HK-2 (cell line): ENCODE measurements at regions not wholly inside any gene's neighbourhood (a gene's known extent, or its start where the extent isn't known, plus 50 kb on each side); places are given as distances from the start of the nearest gene placed in this dataset.
"Not testable (repeated sequence)": the region's sequence is repeated elsewhere in the genome, so short reads cannot be mapped to it uniquely, and the experiment has no call there.

ENCODE experiments used
- DNase-seq: peaks from one replicate; pipeline ENCODE4 v3.0.0-alpha.2; 2018; ENCODE audit not compliant: unreplicated experiment

- DNase-seq, result no peak
Observed at GRCh38 chr2:175829741-175830140, 172.3 kb downstream of the LNPK start.

- no peak for DNase-seq
Observed at GRCh38 chr2:175827856-175828255, 174.2 kb downstream of the LNPK start.

- DNase-seq, result no peak
Observed at GRCh38 chr2:175824243-175824642, 177.8 kb downstream of the LNPK start.

GRCh38 chr2:175823707-175824073 is 178.4 kb downstream of the LNPK start:
- no peak for DNase-seq

DNA sequence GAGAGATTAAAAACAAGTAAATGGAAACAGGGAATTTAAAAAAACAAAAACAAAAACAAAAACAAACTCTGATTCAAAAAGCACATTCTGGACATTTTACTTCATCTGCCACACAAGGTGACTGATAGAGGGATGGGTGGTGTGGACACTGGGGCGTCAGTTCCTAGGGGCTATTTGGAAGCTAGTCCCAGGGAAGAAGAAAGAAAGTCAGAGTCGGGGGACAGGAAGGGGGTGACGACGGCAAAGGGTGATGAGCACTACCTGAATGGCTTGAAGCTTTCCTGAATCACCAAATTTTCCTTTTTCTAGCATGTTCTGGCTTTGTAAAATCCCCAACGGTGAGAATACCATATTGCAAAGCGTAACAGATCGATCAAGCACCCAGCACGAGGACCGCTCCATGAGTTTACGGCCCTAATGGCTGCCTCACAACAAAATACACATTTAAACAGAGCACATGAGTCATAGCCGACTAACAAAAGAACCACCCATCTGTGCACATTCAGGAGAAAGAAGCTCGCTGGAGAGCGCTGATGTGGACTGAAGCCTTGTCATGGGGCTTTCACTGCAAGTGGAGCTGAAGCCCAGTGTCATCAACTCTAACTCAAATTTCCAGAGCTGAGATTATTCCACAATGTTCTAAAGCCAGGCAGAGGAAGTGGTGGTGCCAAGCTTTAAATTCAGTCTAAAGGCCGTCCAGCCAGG is 178.9 kb downstream of the LNPK start:
- DNase-seq, result no peak

- DNase-seq, result no peak
Observed at GRCh38 chr2:175817221-175817620, 184.8 kb downstream of the LNPK start.

DNA sequence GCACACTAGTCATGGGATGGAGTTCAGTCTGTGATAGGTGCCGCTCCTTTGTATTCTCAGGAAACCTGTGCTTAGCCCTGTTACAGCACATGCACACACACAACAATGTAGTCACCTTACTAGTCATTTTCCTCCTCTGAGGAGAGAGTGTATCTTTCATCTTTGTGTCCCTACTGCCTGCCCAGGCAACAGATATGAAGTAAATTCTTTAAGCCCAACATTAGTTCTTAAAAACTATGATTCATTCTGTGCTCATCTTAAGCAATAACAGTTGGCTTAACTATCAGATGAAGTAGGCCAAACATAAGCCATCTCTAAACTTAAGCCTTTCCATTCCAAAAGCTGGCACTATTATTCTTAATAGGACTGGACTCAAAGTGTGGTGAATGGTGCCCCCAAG is 186.5 kb downstream of the LNPK start:
- DNase-seq, result no peak

GRCh38 chr2:175811971-175812370 is 190.1 kb downstream of the LNPK start:
- no peak for DNase-seq

GRCh38 chr2:175808858-175809257 is 193.2 kb downstream of the LNPK start:
- no peak for DNase-seq

DNA sequence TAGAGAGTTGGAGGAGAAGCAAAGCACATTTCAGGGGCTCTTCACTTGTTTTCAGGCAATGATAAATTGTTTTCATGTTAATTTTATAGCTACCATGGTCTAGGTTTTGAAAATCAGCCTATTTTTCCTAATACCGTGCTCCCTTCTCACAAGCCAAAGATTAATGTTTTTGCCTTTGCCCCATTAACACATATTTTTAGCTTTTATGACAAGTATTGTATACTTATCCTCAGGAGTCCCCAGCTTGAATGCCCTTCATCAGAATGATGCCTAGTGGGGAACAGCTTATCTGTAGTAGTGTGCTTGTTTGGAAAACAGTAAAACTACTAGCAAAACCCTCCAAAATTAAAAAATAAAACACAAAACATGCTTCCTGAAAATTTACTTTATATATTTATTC is 194.0 kb downstream of the LNPK start:
- DNase-seq, result no peak

GRCh38 chr2:175807031-175807873 is 194.8 kb downstream of the LNPK start:
- DNase-seq, result no peak

GRCh38 chr2:175806570-175806969 is 195.5 kb downstream of the LNPK start:
- DNase-seq, result no peak

- no peak for DNase-seq
Observed at GRCh38 chr2:175806125-175806490, 196.0 kb downstream of the LNPK start.

DNA sequence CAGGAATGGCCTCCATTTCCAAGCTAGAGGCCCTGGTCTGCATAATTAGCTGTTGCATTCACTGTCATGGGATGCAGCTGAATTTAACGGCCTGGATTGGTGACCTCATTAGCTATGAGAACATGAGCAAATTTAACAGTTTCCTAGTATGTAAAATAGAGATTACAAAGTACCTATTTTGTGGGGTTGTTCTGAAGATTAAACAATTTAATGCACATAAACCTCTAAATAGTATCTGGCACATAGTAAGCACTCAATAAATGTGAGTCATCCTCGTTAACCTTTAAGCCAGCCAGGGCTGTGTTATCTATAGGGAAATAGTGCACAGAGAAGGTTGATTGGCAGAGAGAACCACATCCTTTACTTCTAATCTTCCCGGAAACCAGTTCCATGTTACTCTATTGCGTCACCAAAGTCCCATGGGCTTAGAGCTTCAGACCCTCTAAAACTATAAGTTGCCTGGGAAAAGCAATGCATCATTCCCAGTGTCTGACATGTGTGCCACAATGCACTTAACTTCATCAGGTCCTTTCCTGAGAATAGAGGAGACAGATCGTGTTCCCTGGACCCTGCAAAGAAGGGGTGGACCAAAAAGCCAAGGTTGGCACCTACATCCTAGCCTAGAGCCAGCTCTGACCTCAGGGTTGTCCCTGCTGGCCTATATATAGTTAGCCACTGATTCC is 196.5 kb downstream of the LNPK start:
- no peak for DNase-seq

GRCh38 chr2:175804122-175804521 is 197.9 kb downstream of the LNPK start:
- no peak for DNase-seq

DNA sequence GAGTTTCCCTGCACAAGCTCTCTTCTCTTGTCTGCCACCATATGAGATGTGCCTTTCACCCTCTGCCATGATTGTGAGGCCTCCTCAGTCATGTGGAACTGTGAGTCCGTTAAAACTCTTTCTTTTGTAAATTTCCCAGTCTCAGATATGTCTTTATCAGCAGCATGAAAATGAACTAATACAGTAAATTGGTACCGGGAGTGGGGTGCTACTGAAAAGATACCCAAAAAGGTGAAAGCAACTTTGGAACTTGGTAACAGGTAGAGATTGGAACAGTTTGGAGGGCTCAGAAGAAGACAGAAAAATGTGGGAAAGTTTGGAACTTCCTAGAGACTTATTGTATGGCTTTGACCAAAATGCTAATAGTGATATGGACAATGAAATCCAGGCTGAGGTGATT is 205.6 kb downstream of the LNPK start:
- DNase-seq, result not testable (repeated sequence)

GRCh38 chr2:175793648-175794047 is 208.4 kb downstream of the LNPK start:
- DNase-seq, result no peak

DNA sequence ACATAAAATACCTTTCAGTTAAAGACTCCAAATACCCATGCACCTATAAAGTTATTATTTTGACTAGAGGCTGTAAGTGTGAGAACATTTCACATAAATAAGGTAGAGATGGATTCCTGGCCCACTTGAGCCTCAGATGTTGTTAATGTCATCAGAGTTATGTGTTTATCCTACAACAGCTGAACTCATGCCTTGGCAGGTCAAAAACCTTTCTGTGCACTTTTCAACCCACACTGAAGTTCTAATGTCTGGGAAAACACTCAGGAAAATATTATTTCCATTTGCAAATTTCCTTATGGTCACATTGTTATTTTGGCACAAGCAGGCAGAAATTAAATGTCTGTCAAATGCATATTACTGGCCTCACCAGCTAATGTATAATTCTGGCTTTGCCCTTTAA is 209.2 kb downstream of the LNPK start:
- DNase-seq, result no peak

- DNase-seq, result no peak
Observed at GRCh38 chr2:175792199-175792598, 209.9 kb downstream of the LNPK start.

- no peak for DNase-seq
Observed at GRCh38 chr2:175786471-175787124, 215.5 kb downstream of the LNPK start.

- not testable (repeated sequence) for DNase-seq
Observed at GRCh38 chr2:175777337-175777736, 224.7 kb downstream of the LNPK start.

- no peak for DNase-seq
Observed at GRCh38 chr2:175769200-175769599, 232.9 kb downstream of the LNPK start.
